Right atrium auricular region (tissue), 2 donors: ENCODE measurements at regions not wholly inside any gene's neighbourhood (a gene's known extent, or its start where the extent isn't known, plus 50 kb on each side); places are given as distances from the start of the nearest gene placed in this dataset.

Experiments used
- DNase-seq: peaks from one replicate; pipeline ENCODE4 v3.0.0-alpha.2; 2019; ENCODE audit warnings: low spot score
- H3K27ac ChIP-seq, 2 donors: fragments of 200-600 bp; sonication (generic); 1 replicate in 1 of 2; 2 replicates in 1 of 2; pipeline ENCODE4 v1.5.1; 2016 to 2019
- H3K27me3 ChIP-seq, 2 donors: fragments of 200-600 bp; sonication (generic); one replicate each; pipeline versions ENCODE4 v1.5.1 to v1.6.0; 2017 to 2019
- H3K36me3 ChIP-seq: fragments of 200-600 bp; sonication (generic); one replicate; pipeline ENCODE4 v1.5.1; 2016
- H3K4me1 ChIP-seq, 2 donors: fragments of 200-600 bp; sonication (generic); one replicate each; pipeline versions ENCODE4 v1.5.1 to v1.6.0; 2017 to 2019
- H3K4me3 ChIP-seq, 2 donors: fragments of 200-600 bp; sonication (generic); 1 replicate in 1 of 2; 2 replicates in 1 of 2; pipeline ENCODE4 v1.5.1; 2017 to 2019; ENCODE audit warnings: mild to moderate bottlenecking in 1 of 2, moderate library complexity in 1 of 2
- H3K9me3 ChIP-seq, 2 donors: fragments of 200-600 bp; sonication (generic); one replicate each; pipeline ENCODE4 v1.5.1; 2019
- TF ChIP-seq, protein P1 (sequence below), 2 donors: fragments of 200-600 bp; sonication (generic); IDR thresholded peaks; one replicate each; pipeline ENCODE4 v1.5.1; 2019; ENCODE audit warnings: antibody characterized with exemption in 2 of 2

DNA sequence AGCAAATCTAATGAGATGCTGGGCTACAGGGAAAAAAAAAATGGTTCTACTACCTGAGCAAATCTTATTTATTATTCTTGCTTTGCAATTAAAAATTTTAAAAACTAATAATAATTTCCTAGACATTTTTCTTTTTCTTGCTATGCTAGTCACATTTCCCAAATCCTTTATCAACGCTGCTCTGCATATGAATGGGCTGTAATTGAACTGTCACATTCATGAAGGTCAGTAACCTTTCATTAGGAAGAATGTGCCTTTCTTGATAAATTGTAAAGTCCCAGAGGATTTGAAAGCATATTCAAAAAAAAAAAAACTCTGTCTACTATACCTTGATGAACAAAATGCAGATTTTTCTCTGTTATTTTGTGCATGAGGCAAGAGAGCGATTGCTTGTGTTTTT, 538.7 kb upstream of the ID4 start:
- no peak for DNase-seq
- Histone ChIP-seq H3K27ac (no peak overlapping the region), H3K9me3 (no peaks in the 10 kb centered on the region), H3K27me3 (no peaks in the 10 kb centered on the region), H3K4me1 (no peaks in the 10 kb centered on the region), H3K36me3 (no peaks in the 10 kb centered on the region), H3K4me3 (no peak overlapping the region)
- TF ChIP-seq, protein P1, sequence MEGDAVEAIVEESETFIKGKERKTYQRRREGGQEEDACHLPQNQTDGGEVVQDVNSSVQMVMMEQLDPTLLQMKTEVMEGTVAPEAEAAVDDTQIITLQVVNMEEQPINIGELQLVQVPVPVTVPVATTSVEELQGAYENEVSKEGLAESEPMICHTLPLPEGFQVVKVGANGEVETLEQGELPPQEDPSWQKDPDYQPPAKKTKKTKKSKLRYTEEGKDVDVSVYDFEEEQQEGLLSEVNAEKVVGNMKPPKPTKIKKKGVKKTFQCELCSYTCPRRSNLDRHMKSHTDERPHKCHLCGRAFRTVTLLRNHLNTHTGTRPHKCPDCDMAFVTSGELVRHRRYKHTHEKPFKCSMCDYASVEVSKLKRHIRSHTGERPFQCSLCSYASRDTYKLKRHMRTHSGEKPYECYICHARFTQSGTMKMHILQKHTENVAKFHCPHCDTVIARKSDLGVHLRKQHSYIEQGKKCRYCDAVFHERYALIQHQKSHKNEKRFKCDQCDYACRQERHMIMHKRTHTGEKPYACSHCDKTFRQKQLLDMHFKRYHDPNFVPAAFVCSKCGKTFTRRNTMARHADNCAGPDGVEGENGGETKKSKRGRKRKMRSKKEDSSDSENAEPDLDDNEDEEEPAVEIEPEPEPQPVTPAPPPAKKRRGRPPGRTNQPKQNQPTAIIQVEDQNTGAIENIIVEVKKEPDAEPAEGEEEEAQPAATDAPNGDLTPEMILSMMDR (IDR thresholded peaks at IDR 0.05) = no peak

DNA sequence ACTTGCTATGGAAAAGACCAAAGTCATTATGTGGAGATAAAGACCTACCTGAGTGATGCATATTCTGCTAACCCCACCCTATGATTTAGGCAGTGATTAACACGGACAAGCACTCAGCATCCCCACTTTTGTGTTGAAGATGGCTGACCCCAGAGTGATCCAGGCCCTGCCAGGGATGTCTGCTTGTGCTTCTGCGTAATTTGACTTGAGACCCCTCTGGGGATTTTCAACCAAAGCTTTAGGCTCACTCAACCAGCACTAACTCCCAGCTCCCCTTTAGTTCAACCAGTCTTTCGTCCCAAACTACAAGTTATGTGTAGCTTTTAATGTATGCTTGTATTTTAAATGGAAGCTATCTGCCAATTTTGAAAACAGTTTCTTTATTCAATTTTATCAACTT, 538.0 kb upstream of the ID4 start:
- DNase-seq = no peak

DNA sequence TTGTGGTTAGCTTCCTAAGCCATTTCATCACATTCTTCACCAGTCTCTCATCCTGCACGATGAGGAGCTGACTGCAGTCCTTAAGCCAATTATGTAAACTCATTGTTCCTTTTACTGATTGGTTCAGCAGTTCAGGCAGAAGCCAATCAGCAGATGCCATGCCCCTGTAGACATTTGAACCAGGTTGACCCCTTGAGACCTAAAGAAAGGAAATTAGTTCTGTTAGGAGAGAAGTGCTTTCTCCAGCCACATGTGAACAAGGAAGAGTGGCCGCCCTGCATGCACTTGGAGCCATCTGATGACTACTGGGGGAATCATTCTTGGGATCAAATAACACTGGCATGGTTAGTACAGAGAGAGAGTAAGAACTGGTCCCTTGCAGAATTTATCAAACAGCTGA, 535.2 kb upstream of the ID4 start:
- Histone ChIP-seq H3K4me3 (no peak overlapping the region), H3K27ac (no peak overlapping the region), H3K9me3 (no peaks in the 10 kb centered on the region), H3K27me3 (no peaks in the 10 kb centered on the region), H3K36me3 (no peaks in the 10 kb centered on the region), H3K4me1 (no peaks in the 10 kb centered on the region)
- TF ChIP-seq, protein P1 (IDR thresholded peaks at IDR 0.05) = no peak
- DNase-seq = no peak

More for the DNA sequence above, 538.0 kb upstream of the ID4 start:
- H3K4me3 ChIP-seq = no peak overlapping the region
- no peaks in the 10 kb centered on the region for H3K9me3 ChIP-seq
- no peaks in the 10 kb centered on the region for H3K27me3 ChIP-seq
- TF ChIP-seq, protein P1 (IDR thresholded peaks at IDR 0.05) = no peak
- no peak overlapping the region for H3K27ac ChIP-seq
- H3K36me3 ChIP-seq = no peaks in the 10 kb centered on the region
- no peaks in the 10 kb centered on the region for H3K4me1 ChIP-seq

DNA sequence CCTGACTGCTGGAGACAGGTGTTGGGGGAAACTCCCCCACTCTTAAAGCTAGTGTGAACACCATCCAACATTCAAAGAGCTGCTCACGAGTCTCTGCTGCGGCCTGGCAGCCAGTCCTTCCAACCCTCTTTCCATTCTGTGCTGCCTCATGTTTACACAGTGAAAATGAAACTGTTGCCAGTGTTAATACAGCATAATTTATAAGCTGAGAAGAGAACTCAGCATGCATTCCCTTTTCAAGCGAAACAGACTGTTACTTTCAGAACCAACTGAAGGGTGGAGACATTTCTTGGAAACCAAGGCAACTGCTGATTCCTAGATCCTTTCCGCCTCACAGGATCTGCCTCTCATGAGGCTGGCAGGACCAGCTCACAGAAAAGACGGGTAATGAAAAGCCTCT, 533.8 kb upstream of the ID4 start:
- no peaks in the 10 kb centered on the region for H3K4me1 ChIP-seq
- H3K36me3 ChIP-seq = no peaks in the 10 kb centered on the region
- H3K27ac ChIP-seq = no peak overlapping the region
- TF ChIP-seq, protein P1 (IDR thresholded peaks at IDR 0.05) = no peak
- H3K27me3 ChIP-seq = no peaks in the 10 kb centered on the region
- no peak overlapping the region for H3K4me3 ChIP-seq
- H3K9me3 ChIP-seq = no peaks in the 10 kb centered on the region
- no peak for DNase-seq

DNA sequence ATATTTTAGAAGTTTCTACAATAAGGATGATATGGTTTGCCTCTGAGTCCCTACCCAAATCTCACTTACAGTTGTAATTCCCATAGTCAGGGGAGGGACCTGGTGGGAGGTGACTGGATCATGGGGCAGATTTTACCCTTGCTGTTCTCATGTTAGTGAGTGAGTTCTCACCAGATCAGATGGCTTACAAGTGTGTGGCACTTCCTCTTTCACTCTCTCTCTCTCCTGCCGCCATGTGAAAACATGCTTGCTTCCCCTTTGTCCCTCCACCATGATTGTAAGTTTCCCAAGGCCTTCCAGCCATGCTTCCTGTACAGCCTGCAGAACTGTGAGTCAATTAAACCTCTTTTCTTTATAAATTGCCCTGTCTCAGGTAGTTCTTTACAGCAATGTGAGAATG, 527.5 kb upstream of the ID4 start:
- TF ChIP-seq, protein P1 (IDR thresholded peaks at IDR 0.05) = no peak
- Histone ChIP-seq H3K27me3 (no peaks in the 10 kb centered on the region), H3K36me3 (no peaks in the 10 kb centered on the region), H3K9me3 (no peaks in the 10 kb centered on the region), H3K27ac (no peak overlapping the region), H3K4me1 (no peaks in the 10 kb centered on the region), H3K4me3 (no peak overlapping the region)
- no peak for DNase-seq

DNA sequence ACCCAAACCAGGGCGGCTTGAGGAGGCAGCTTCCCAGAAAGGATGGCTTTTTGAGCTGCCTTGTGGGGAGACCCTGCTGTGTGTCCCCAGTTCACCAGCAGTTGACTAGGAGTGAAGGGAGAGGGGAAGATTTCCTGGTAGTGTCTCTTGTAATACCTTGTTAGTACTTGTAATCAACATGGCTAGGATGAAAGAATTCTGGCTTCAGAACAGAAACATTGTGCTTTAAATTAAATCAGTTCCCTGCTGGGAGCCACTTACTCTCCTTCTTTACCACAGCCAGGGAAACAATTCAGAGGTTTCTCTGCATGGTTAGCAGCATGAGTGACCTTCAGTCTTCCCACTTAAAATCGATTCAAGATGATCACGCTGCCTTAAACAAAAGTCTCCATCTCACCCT, 525.4 kb upstream of the ID4 start:
- H3K36me3 ChIP-seq = no peaks in the 10 kb centered on the region
- H3K4me1 ChIP-seq = no peaks in the 10 kb centered on the region
- H3K4me3 ChIP-seq = no peak overlapping the region
- H3K27me3 ChIP-seq = no peaks in the 10 kb centered on the region
- no peaks in the 10 kb centered on the region for H3K9me3 ChIP-seq
- no peak overlapping the region for H3K27ac ChIP-seq
- no peak for DNase-seq
- TF ChIP-seq, protein P1 (IDR thresholded peaks at IDR 0.05) = no peak
